Ectodermal cell (in vitro differentiated cells): ENCODE measurements at regions not wholly inside any gene's neighbourhood (a gene's known extent, or its start where the extent isn't known, plus 50 kb on each side); places are given as distances from the start of the nearest gene placed in this dataset.
"Not testable (repeated sequence)": the region's sequence is repeated elsewhere in the genome, so short reads cannot be mapped to it uniquely, and the experiment has no call there.

Source experiments
- H3K27ac ChIP-seq: 2 replicates; pipeline ENCODE4 v1.7.0; 2013; ENCODE audit warnings: mild to moderate bottlenecking, low read depth, low read length; ENCODE audit not compliant: insufficient read depth, poor library complexity, severe bottlenecking
- H3K27me3 ChIP-seq: 2 replicates; pipeline ENCODE4 v1.7.0; 2013; ENCODE audit warnings: mild to moderate bottlenecking, low read length; ENCODE audit not compliant: insufficient read depth, control insufficient read depth, poor library complexity, severe bottlenecking
- H3K36me3 ChIP-seq: one replicate; pipeline ENCODE4 v1.7.0; 2013; ENCODE audit warnings: low read length; ENCODE audit not compliant: control insufficient read depth, insufficient read depth
- H3K4me1 ChIP-seq: one replicate; pipeline ENCODE4 v1.7.0; 2013; ENCODE audit warnings: low read length; ENCODE audit not compliant: control insufficient read depth, insufficient read depth
- H3K4me3 ChIP-seq: 2 replicates; pipeline ENCODE4 v1.7.0; 2013; ENCODE audit warnings: low read depth, low read length, control low read depth; ENCODE audit not compliant: insufficient read depth
- H3K9me3 ChIP-seq: 2 replicates; pipeline ENCODE4 v1.7.0; 2013; ENCODE audit warnings: mild to moderate bottlenecking, low read length, moderate library complexity; ENCODE audit not compliant: control insufficient read depth
- WGBS, 2 experiments: methylation state at CpG; one replicate each; pipeline ENCODE4 v1.1.7; 2013; ENCODE audit warnings: missing lambda C conversion rate in 2 of 2; 5-methylcytosine and 5-hydroxymethylcytosine counted together

DNA sequence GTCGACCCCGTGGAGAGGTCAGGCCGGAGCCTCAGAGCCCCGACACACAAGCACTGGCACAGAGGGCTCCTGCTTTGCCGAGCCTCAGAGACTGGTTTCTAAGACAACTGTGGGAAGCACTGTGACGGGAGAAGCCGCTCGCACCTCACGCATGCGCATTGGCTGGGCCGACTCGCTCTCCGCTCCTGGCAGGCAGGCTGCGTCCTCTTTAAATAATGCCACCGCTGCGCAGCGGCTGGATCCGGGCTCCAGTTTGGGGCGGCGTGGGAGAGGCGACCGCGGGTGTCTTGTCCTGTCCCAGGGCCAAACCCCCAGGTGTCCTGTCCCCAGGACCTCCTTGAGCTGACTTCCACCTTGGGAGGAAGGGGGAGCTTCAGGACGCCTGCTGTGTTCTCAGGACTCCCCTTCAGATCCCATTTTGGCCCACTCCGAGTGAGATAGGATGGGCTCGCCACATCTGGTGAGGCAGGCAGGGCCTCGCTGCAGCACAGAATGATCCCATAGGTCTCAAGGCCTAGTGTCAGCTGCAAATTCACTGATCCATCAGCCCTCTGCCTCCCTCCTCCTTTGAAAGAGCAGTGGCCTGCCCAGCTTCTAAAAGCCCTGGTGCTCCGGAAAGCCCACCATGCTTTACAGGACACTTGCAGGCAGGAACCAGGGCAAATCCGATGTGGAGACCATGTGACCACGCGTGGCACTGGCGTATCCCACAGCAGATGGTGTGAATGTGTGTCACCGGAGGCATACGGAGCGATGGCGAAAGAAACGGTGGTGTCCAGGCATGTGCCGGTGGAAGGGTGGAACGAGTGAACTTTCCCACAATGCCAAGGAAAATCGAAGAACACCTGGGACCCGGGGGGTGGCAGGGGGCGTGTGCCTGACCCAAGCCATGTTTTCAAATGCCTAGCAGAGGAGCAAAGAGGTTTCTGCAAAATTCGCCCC, 169.3 kb upstream of the ZNF337 start:
- peak overlapping the region; percentile 30 for H3K4me3 ChIP-seq
- no peaks in the 10 kb centered on the region for H3K36me3 ChIP-seq
- H3K9me3 ChIP-seq, result no peaks in the 10 kb centered on the region
- peaks cover 10% of the 10 kb centered on the region for H3K4me1 ChIP-seq
- H3K27ac ChIP-seq, result no peak overlapping the region
- 32 to 33% methylated on average over 43 of the region's 43 CpGs for WGBS, 2 experiments
- peaks cover 91% of the 10 kb centered on the region for H3K27me3 ChIP-seq

DNA sequence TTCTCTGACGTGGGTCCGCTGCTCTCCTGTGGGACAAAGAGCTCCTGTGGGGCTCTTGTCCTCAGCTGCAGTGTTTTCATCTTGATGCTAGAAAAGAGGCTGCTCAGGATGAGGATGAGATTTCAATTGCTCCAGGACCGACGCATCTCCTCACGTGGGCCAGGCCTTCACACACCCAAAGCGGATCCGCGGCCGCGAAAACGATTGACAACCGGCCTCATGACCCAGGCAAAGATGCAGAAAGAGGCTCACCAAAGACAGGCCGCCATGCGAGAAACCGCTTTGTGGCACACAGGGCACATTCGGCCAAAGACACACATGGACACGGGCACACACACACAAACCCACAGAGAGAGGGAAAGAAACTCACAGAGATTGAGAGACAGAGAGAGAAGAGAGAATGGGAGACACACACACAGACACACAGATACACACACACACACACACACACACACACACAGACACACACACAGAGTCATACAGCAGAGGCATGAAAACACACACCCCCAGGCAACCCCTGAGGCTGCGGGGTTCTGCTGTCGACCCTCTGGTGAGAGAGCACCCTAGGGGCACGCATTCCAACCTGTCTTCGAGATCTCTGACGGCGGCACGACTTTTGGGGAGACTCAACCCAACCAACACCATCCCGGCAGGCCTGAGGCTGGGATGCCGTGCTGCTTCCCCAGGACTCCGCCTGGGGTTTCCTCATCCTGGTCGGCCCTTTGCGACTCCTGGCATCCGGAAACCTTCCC, 168.5 kb upstream of the ZNF337 start:
- Histone ChIP-seq H3K27me3 (peaks cover 97% of the 10 kb centered on the region), H3K4me3 (peak overlapping the region; percentile 30)
- WGBS, 2 experiments, result 61 to 64% methylated on average over 30 of the region's 30 CpGs
- H3K27ac ChIP-seq, H3K4me1 ChIP-seq, H3K9me3 ChIP-seq, H3K36me3 ChIP-seq: not testable (repeated sequence)

DNA sequence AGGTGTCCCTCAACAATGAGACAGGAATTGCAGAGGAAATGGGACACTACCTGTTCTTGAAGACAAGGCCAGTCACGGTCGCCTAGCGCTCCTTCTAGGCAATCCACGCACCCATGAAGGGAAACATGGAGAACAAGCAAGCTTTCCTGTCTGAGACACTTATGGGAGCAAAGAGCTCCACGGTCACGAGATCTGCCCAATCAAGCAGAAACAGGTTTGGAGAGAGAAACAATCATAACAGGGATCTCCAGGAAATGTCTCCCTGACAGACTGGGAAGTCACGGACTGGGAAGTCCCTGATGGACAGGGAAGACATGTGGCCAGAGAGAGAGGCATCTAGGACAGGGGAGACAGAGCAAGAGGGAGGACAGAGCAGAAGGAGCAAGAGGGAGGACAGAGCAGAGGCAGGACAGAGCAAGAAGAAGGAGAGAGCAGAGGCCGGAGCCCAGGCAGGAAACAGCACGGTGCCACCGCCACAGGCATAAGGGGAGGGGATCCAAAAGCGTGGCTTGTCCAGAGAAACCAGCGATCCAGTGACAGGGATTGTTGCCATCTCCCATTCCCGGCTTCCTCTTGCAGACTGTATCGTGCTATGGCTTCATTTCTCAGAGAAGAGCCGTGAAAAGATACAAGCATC, 167.8 kb upstream of the ZNF337 start:
- no peaks in the 10 kb centered on the region for H3K9me3 ChIP-seq
- WGBS, 2 experiments, result 85 to 87% methylated on average over 15 of the region's 15 CpGs
- H3K4me1 ChIP-seq, result peaks cover 10% of the 10 kb centered on the region
- peaks cover 98% of the 10 kb centered on the region for H3K27me3 ChIP-seq
- H3K4me3 ChIP-seq, result no peak overlapping the region
- no peaks in the 10 kb centered on the region for H3K36me3 ChIP-seq
- no peak overlapping the region for H3K27ac ChIP-seq

DNA sequence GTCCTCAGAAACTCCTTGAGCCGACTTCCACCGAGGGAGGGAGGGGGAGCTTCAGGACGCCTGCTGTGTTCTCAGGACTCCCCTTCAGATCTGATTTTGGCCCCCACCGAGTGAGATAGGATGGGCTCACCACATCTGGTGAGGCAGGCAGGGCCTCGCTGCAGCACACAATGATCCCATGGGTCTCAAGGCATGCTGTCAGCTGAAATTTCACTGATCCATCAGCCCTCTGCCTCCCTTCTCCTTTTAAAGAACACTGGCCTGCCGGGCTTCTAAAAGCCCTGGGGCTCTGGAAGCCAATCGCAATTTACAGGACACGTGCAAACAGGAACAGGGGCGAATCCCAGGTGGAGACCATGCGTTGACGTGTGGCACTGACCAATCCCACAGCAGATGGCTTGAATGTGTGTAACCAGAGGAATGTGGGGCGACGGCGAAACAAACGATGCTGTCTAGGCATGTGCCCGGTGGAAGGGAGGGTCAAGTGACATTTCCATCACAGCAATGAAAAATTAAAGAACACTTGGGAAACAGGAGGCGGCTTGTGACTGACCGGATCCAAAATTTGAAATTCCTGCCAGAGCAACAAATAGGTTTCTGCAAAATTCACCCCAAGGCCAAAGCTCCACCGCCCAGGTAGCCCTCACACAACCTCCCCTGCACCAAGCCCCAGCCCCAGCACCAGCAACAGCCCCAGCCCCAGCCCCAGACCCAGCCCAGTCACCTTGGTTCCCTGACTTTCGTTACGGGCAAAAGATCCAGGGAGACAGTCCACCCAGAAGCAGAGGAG, 167.1 kb upstream of the ZNF337 start:
- Histone ChIP-seq H3K36me3 (no peaks in the 10 kb centered on the region), H3K4me1 (peaks cover 10% of the 10 kb centered on the region), H3K9me3 (no peaks in the 10 kb centered on the region), H3K4me3 (peak overlapping the region; percentile 31), H3K27me3 (peaks cover 98% of the 10 kb centered on the region), H3K27ac (no peak overlapping the region)
- WGBS, 2 experiments, result 39% methylated on average over 21 of the region's 21 CpGs

DNA sequence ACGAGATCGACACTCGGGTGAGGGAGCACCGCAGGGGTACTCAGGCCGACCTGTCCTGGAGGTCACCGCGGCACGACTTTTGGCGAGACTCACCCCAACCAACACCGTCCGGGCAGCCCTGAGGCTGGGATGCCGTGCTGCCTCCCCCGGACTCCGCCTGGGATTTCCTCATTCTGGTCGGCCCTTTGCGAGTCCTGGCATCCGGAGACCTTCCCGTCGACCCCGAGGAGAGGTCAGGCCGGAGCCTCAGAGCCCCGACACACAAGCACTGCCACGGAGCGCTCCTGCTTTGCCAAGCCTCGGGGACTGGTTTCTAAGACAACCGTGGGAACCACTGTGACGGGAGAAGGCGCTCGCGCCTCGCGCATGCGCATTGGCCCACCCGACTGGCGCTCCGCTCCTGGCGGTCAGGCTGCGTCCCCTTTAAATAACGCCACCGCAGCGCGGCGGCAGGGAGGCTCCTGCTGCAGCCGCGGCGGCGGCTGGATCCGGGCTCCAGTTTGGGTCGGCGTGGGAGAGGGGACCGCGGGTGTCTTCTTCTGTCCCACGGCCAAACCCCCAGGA, 166.4 kb upstream of the ZNF337 start:
- H3K4me1 ChIP-seq, H3K27ac ChIP-seq, H3K36me3 ChIP-seq, H3K9me3 ChIP-seq: not testable (repeated sequence)
- H3K27me3 ChIP-seq, result peaks cover 98% of the 10 kb centered on the region
- peak overlapping the region; percentile 31 for H3K4me3 ChIP-seq
- WGBS, 2 experiments, result 2 to 3% methylated on average over 53 of the region's 53 CpGs

DNA sequence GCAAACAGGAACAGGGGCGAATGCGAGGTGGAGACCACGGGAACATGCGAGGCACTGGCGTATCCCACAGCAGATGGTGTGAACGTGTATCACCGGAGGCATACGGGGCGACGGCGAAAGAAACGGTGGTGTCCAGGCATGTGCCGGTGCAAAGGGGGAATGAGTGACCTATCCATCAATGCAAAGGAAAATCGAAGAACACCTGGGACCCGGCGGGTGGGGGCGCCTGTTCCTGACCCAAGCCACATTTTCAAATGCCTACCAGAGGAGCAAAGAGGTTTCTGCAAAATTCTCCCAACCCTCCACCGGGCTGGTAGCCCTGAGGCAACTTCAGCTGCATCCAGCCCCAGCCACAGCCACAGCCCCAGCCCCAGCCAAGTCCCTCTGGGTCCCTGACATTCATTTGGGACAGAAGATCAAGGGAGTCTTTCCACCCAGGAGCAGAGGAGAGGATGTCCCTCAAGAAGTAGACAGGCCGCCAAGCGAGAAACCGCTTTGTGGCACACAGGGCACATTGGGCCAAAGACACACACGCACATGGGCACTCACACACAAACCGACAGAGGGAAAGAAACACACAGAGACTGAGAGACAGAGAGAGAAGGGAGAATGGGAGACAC, 164.0 kb upstream of the ZNF337 start:
- Histone ChIP-seq H3K27me3 (peaks cover 75% of the 10 kb centered on the region), H3K4me1 (peaks cover 9% of the 10 kb centered on the region), H3K9me3 (no peaks in the 10 kb centered on the region), H3K27ac (no peak overlapping the region), H3K4me3 (no peak overlapping the region), H3K36me3 (no peaks in the 10 kb centered on the region)
- WGBS, 2 experiments, result 67 to 69% methylated on average over 23 of the region's 23 CpGs

DNA sequence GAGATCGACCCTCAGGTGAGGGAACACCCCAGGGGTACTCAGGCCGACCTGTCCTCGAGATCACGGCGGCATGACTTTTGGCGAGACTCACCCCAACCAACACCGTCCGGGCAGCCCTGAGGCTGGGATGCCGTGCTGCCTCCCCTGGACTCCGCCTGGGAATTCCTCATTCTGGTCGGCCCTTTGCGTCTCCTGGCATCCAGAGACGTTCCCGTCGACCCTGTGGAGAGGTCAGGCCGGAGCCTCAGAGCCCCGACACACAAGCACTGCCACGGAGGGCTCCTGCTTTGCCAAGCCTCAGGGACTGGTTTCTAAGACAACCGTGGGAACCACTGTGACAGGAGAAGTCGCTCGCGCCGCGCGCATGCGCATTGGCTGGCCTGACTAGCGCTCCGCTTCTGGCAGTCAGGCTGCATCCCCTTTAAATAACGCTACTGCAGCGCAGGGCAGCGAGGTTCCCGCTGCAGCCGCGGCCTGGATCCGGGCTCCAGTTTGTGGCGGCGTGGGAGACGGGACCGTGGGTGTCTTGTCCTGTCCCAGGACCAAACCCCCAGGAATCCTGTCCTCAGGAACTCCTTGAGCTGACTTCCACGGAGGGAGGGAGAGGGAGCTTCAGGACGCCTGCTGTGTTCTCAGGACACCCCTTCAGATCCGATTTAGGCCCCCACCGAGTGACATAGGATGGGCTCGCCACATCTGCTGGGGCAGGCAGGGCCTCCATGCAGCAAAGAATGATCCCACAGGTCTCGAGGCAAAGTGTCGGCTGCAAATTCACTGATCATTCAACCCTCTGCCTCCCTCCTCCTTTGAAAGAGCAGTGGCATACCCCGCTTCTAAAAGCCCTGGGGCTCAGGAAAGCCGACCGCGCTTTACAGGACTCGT, 163.2 kb upstream of the ZNF337 start:
- H3K4me1 ChIP-seq, result peaks cover 4% of the 10 kb centered on the region
- H3K27me3 ChIP-seq, result peaks cover 67% of the 10 kb centered on the region
- no peak overlapping the region for H3K27ac ChIP-seq
- 48 to 51% methylated on average over 51 of the region's 51 CpGs for WGBS, 2 experiments
- H3K4me3 ChIP-seq, result no peak overlapping the region
- no peaks in the 10 kb centered on the region for H3K9me3 ChIP-seq
- no peaks in the 10 kb centered on the region for H3K36me3 ChIP-seq

DNA sequence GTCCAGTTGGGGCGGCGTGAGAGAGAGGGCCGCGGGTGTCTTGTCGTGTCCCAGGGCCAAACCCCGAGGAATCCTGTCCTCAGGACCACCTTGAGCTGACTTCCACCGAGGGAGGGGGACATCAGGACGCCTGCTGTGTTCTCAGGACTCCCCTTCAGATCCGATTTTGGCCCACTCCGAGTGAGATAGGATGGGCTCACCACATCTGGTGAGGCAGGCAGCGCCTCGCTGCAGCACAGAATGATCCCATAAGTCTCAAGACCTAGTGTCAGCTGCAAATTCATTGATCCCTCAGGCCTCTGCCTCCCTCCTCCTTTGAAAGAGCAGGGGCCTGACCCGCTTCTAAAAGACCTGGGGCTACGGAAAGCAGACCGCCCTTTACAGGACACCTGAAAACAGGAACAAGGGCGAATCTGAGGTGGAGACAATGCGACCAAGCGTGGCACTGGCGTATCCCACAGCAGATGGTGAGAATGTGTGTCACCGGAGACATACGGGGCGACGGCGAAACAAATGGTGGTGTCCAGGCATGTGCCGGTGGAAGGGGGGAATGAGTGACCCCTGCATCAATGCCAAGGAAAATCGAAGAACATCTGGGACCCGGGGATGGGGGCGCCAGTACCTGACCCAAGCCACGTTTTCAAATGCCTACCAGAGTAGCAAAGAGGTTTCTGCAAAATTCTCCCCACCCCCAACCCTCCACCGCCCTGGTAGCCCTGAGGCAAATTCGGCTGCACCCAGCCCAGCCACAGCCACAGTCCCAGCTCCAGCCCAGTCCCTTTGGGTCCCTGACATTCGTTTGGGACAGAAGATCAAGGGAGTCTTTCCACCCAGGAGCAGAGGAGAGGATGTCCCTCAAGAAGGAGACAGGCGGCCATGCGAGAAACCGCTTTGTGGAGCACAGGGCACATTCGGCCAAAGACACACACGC, 162.1 kb upstream of the ZNF337 start:
- Histone ChIP-seq H3K9me3 (no peaks in the 10 kb centered on the region), H3K36me3 (no peaks in the 10 kb centered on the region), H3K27ac (no peak overlapping the region), H3K4me3 (no peak overlapping the region), H3K27me3 (peaks cover 56% of the 10 kb centered on the region), H3K4me1 (peaks cover 4% of the 10 kb centered on the region)
- 85% methylated on average over 37 of the region's 37 CpGs for WGBS, 2 experiments
